ENCODE measurements at regions not wholly inside any gene's neighbourhood (a gene's known extent, or its start where the extent isn't known, plus 50 kb on each side); places are given as distances from the start of the nearest gene placed in this dataset.

GRCh38 chr11:80455818-80456217 is 1015.0 kb upstream of the TENM4 start:
- no peak for DNase-seq

- no peak for DNase-seq
Measured at GRCh38 chr11:80451105-80451504, 1010.3 kb upstream of the TENM4 start.

- no peak for DNase-seq
Measured at GRCh38 chr11:80448709-80449108, 1007.9 kb upstream of the TENM4 start.

- DNase-seq, result no peak
Measured at GRCh38 chr11:80443177-80443576, 1002.3 kb upstream of the TENM4 start.

- DNase-seq, result no peak
Measured at GRCh38 chr11:80441821-80442220, 1001.0 kb upstream of the TENM4 start.

- DNase-seq, result no peak
Measured at GRCh38 chr11:80440835-80441234, 1000.0 kb upstream of the TENM4 start.

- no peak for DNase-seq
Measured at GRCh38 chr11:80436547-80436946, 995.7 kb upstream of the TENM4 start.

GRCh38 chr11:80435345-80435744 is 994.5 kb upstream of the TENM4 start:
- no peak for DNase-seq

- DNase-seq, result no peak
Measured at GRCh38 chr11:80432057-80432456, 991.2 kb upstream of the TENM4 start.

GRCh38 chr11:80424012-80424695 is 983.3 kb upstream of the TENM4 start:
- DNase-seq, result no peak

- DNase-seq, result no peak
Measured at GRCh38 chr11:80420374-80420773, 979.5 kb upstream of the TENM4 start.

GRCh38 chr11:80417681-80418080 is 976.9 kb upstream of the TENM4 start:
- DNase-seq, result no peak

- no peak for DNase-seq
Measured at GRCh38 chr11:80415580-80415979, 974.8 kb upstream of the TENM4 start.

- DNase-seq, result no peak
Measured at GRCh38 chr11:80414181-80415165, 973.6 kb upstream of the TENM4 start.

GRCh38 chr11:80412604-80413003 is 971.8 kb upstream of the TENM4 start:
- no peak for DNase-seq

GRCh38 chr11:80393210-80393609 is 952.4 kb upstream of the TENM4 start:
- no peak for DNase-seq

- no peak for DNase-seq
Measured at GRCh38 chr11:80390505-80390904, 949.7 kb upstream of the TENM4 start.

- no peak for DNase-seq
Measured at GRCh38 chr11:80388536-80388935, 947.7 kb upstream of the TENM4 start.

GRCh38 chr11:80388130-80388529 is 947.3 kb upstream of the TENM4 start:
- DNase-seq, result no peak

- DNase-seq, result no peak
Measured at GRCh38 chr11:80383655-80384054, 942.8 kb upstream of the TENM4 start.

GRCh38 chr11:80379620-80380278 is 938.9 kb upstream of the TENM4 start:
- DNase-seq, result no peak

GRCh38 chr11:80371931-80372330 is 931.1 kb upstream of the TENM4 start:
- no peak for DNase-seq

- DNase-seq, result no peak
Measured at GRCh38 chr11:80365980-80366379, 925.1 kb upstream of the TENM4 start.

Measured in central memory CD4-positive, alpha-beta T cell (primary cell).